ENCODE measurements at regions not wholly inside any gene's neighbourhood (a gene's known extent, or its start where the extent isn't known, plus 50 kb on each side); places are given as distances from the start of the nearest gene placed in this dataset.

DNA sequence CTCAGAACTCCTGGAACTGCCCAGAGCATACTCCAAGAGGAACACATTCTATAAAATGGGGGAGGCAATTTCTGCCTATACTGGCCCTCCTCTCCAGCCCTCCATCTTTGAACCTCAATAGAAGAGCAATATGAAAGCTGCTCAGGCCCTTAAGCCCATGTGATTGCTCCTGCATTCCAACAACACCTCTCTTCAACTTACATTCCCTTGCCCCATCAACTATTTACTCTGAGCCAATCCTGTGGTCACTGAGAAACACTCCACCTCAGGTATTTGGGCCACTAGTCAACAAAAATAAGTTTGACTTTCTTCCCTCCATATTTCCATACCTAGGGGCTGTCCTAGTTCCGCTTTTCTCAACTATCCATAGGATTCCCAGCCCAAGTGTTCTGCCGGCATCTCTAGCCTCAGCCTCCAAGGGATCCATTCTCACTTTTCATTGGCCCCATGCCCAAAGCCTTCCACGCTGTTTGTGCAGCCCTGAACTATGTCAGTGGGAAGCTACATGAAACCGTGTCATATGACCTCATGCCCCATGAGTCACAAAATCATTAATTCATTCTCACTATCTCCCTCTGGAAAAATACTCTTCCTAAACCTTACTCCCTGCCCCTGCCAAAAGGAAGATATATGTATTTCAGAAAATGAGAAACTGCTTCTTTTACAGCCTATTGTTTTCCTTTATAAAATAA, 61.6 kb downstream of the GJD2 start:
- POLR2A ChIA-PET: interaction anchor here (0.7 to 1.2 kb wide), 3 partner anchors 10 to 46 kb away, joined by 3 read pairs; no protein-coding TSS in a partner anchor
- TF ChIP-seq, protein P1, sequence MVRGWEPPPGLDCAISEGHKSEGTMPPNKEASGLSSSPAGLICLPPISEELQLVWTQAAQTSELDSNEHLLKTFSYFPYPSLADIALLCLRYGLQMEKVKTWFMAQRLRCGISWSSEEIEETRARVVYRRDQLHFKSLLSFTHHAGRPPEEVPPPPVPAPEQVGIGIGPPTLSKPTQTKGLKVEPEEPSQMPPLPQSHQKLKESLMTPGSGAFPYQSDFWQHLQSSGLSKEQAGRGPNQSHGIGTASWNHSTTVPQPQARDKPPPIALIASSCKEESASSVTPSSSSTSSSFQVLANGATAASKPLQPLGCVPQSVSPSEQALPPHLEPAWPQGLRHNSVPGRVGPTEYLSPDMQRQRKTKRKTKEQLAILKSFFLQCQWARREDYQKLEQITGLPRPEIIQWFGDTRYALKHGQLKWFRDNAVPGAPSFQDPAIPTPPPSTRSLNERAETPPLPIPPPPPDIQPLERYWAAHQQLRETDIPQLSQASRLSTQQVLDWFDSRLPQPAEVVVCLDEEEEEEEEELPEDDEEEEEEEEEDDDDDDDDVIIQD (CRISPR knock-in tag; IDR thresholded peaks at IDR 0.05): no peak
- TF ChIP-seq NFIC (IDR thresholded peaks at IDR 0.05): peak; percentile 54
- TF ChIP-seq, protein P2, sequence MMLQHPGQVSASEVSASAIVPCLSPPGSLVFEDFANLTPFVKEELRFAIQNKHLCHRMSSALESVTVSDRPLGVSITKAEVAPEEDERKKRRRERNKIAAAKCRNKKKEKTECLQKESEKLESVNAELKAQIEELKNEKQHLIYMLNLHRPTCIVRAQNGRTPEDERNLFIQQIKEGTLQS (IDR thresholded peaks at IDR 0.05): peak; percentile 39; the same call in 1 of the 2 replicates
- TF ChIP-seq, protein P2 (CRISPR knock-in tag; conservative IDR thresholded peaks at IDR 0.05): no peak
- TF ChIP-seq ZNF354B (CRISPR knock-in tag; IDR thresholded peaks at IDR 0.05): no peak
- peak; percentile 85 for TF ChIP-seq ZNF24 (IDR thresholded peaks at IDR 0.05)
- TF ChIP-seq JUND (IDR thresholded peaks at IDR 0.05; ENCODE audit: borderline replicate concordance, low read depth, low read length): peak; percentile 7; the same call in 1 of the 2 replicates
- TF ChIP-seq JUND (tag; IDR thresholded peaks at IDR 0.05; ENCODE audit: borderline replicate concordance, low read depth, low read length): no peak
- TF ChIP-seq FOSL1 (tag; conservative IDR thresholded peaks at IDR 0.05): peak; percentile 65
- no peak for TF ChIP-seq NCOR1 (IDR thresholded peaks at IDR 0.05)
- no peak for FAIRE-seq

More for the DNA sequence above, 61.6 kb downstream of the GJD2 start:
- no peak overlapping the region for H3K27ac ChIP-seq (ENCODE audit: extremely low read depth, low read depth, low read length)
- H3K4me1 ChIP-seq (replicated peaks in 1 of 2; ENCODE audit: control insufficient read depth in 2 of 2, insufficient read depth in 2 of 2, low read length in 2 of 2): peaks cover 0 to 5% of the 10 kb centered on the region in 2 experiments; a peak in 1 of 5 replicates
- H3K79me2 ChIP-seq (ENCODE audit: control insufficient read depth, insufficient read depth, low read length): no peaks in the 10 kb centered on the region
- no peaks in the 10 kb centered on the region; the same call in 1 of the 2 replicates for H3K9me3 ChIP-seq (replicated peaks; ENCODE audit: control insufficient read depth, insufficient read depth, low read depth, low read length)
- CTCF ChIA-PET (ENCODE audit: low intra/inter-chr PET ratio): no interaction called here
- peaks cover 6% of the 10 kb centered on the region; the same call in 1 of the 3 replicates for H3K36me3 ChIP-seq (ENCODE audit: control insufficient read depth, insufficient read depth, low read length)
- ATAC-seq: no peak
- no peak overlapping the region for H3K4me3 ChIP-seq
- no peak overlapping the region for H3K4me2 ChIP-seq (ENCODE audit: insufficient read depth, low read length)
- no peak for DNase-seq (ENCODE audit: extremely low read depth in 1 of 4, low spot score in 3 of 4)
- peak overlapping the region; percentile 28 for H2AFZ ChIP-seq (ENCODE audit: low read depth, low read length)
- intact Hi-C loops (cut with micrococcal nuclease) (no loop called here), in situ Hi-C loops (cut with MboI) (no loop called here)
- H3K9me1 ChIP-seq (ENCODE audit: control insufficient read depth, insufficient read depth, low read length): no peaks in the 10 kb centered on the region
- no peak overlapping the region for H3K9ac ChIP-seq (ENCODE audit: insufficient read depth in 1 of 2, low read depth in 2 of 2, low read length in 2 of 2)
- H4K20me1 ChIP-seq (replicated peaks; ENCODE audit: control insufficient read depth, insufficient read depth, low read length): no peaks in the 10 kb centered on the region
- WGBS (ENCODE audit: insufficient coverage, low coverage, missing lambda C conversion rate): 64% methylated on average over 4 of the region's 4 CpGs
- no peaks in the 10 kb centered on the region for H3K27me3 ChIP-seq (ENCODE audit: control insufficient read depth in 2 of 2, insufficient read depth in 2 of 2, low read length in 2 of 2)
- no TSS peak for BruUV-seq (replicated peaks)
